Tibial nerve (tissue), 4 donors: ENCODE measurements at regions not wholly inside any gene's neighbourhood (a gene's known extent, or its start where the extent isn't known, plus 50 kb on each side); places are given as distances from the start of the nearest gene placed in this dataset.

ENCODE experiments used
- EP300 ChIP-seq, 2 donors: sonication (generic); formaldehyde crosslinking; IDR thresholded peaks; one replicate each; pipeline ENCODE4 v1.6.1; 2017; ENCODE audit warnings: antibody characterized with exemption in 2 of 2, mild to moderate bottlenecking in 1 of 2
- POLR2A ChIP-seq, 2 donors: fragments of 450-650 bp; IDR thresholded peaks; one replicate each; pipeline ENCODE4 v1.6.1; 2017; ENCODE audit warnings: antibody characterized with exemption in 2 of 2, mild to moderate bottlenecking in 2 of 2, moderate library complexity in 2 of 2
- TF ChIP-seq, protein P1 (sequence below), 5 experiments: fragments of 200-600 bp in 3 of 5; fragments of 450-650 bp in 2 of 5; sonication (generic) in 3 of 5; IDR thresholded peaks; one replicate each; pipeline ENCODE4 v1.5.1; 2016 to 2019; ENCODE audit warnings: antibody characterized with exemption in 5 of 5, mild to moderate bottlenecking in 3 of 5, moderate library complexity in 2 of 5

- no peak for TF ChIP-seq POLR2A (IDR thresholded peaks at IDR 0.05)
- no peak for TF ChIP-seq EP300 (IDR thresholded peaks at IDR 0.05)
- TF ChIP-seq, protein P1, sequence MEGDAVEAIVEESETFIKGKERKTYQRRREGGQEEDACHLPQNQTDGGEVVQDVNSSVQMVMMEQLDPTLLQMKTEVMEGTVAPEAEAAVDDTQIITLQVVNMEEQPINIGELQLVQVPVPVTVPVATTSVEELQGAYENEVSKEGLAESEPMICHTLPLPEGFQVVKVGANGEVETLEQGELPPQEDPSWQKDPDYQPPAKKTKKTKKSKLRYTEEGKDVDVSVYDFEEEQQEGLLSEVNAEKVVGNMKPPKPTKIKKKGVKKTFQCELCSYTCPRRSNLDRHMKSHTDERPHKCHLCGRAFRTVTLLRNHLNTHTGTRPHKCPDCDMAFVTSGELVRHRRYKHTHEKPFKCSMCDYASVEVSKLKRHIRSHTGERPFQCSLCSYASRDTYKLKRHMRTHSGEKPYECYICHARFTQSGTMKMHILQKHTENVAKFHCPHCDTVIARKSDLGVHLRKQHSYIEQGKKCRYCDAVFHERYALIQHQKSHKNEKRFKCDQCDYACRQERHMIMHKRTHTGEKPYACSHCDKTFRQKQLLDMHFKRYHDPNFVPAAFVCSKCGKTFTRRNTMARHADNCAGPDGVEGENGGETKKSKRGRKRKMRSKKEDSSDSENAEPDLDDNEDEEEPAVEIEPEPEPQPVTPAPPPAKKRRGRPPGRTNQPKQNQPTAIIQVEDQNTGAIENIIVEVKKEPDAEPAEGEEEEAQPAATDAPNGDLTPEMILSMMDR (IDR thresholded peaks at IDR 0.05): no peak
Observed at GRCh38 chr2:150101947-150102346, 385.5 kb downstream of the RND3 start.
